ENCODE measurements at regions not wholly inside any gene's neighbourhood (a gene's known extent, or its start where the extent isn't known, plus 50 kb on each side); places are given as distances from the start of the nearest gene placed in this dataset.

DNA sequence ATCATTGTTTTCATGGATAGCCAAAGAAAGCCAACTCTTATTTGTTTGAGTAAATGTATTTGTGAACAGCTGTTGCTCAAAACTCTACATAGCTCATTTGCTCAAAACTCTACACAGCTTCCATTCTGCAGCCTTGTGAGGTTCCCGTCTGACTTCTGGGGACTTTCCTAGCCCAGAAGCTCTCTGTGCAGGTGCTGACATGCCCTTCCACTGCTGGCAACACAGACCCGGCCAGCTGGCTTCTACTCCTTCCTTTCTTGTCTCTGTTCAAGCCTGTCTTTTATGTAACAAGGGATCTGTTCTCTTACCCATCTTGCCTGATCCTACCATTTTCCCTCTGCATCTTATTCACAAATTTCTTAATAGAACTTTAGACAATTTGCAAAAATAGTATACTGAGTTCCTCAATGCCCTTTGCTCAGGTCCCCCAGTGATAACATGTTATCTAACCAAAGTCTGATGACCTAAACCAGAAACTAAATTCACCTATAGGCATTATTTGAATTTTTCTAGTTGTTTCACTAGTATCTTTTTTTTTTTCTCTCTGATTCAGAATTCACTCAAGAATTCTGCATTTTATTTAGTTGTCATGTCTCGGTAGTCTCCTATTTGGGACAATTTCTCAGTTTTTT, 556.5 kb upstream of the SEMA6A start (continued):
- peak in 1 of 2 experiments; percentile 32; a peak in 2 of 4 replicates for TF ChIP-seq IKZF2 (IDR thresholded peaks at IDR 0.05)
- 0 out of 2 replicates have a peak, but pooled peaks have one; percentile 22 for TF ChIP-seq YY1 (IDR thresholded peaks at IDR 0.05; ENCODE audit: low read depth, low read length)
- peak; percentile 41; the same call in 1 of the 2 replicates for TF ChIP-seq RUNX3 (IDR thresholded peaks at IDR 0.05; ENCODE audit: low read length)
- no peak for TF ChIP-seq NFYB (IDR thresholded peaks at IDR 0.05; ENCODE audit: insufficient read depth, low read depth, low read length)
- TF ChIP-seq NFIC (IDR thresholded peaks at IDR 0.05; ENCODE audit: low read depth, low read length): peak; percentile 63; the same call in 1 of the 2 replicates
- peak; percentile 18; the same call in 1 of the 2 replicates for TF ChIP-seq CREM (IDR thresholded peaks at IDR 0.05; ENCODE audit: low read depth)
- TF ChIP-seq ATF7 (IDR thresholded peaks at IDR 0.05; ENCODE audit: low read depth): peak; percentile 42; the same call in 1 of the 2 replicates
- TF ChIP-seq ASH2L (IDR thresholded peaks at IDR 0.05; ENCODE audit: borderline replicate concordance, low read depth): no peak
- no peak for TF ChIP-seq MYC (IDR thresholded peaks at IDR 0.05; ENCODE audit: insufficient read depth, insufficient read length, insufficient replicate concordance, low read length, severe bottlenecking)
- TF ChIP-seq, protein P1, sequence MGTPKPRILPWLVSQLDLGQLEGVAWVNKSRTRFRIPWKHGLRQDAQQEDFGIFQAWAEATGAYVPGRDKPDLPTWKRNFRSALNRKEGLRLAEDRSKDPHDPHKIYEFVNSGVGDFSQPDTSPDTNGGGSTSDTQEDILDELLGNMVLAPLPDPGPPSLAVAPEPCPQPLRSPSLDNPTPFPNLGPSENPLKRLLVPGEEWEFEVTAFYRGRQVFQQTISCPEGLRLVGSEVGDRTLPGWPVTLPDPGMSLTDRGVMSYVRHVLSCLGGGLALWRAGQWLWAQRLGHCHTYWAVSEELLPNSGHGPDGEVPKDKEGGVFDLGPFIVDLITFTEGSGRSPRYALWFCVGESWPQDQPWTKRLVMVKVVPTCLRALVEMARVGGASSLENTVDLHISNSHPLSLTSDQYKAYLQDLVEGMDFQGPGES (IDR thresholded peaks at IDR 0.05): no peak
- TF ChIP-seq DPF2 (IDR thresholded peaks at IDR 0.05): no peak
- TF ChIP-seq, protein P2, sequence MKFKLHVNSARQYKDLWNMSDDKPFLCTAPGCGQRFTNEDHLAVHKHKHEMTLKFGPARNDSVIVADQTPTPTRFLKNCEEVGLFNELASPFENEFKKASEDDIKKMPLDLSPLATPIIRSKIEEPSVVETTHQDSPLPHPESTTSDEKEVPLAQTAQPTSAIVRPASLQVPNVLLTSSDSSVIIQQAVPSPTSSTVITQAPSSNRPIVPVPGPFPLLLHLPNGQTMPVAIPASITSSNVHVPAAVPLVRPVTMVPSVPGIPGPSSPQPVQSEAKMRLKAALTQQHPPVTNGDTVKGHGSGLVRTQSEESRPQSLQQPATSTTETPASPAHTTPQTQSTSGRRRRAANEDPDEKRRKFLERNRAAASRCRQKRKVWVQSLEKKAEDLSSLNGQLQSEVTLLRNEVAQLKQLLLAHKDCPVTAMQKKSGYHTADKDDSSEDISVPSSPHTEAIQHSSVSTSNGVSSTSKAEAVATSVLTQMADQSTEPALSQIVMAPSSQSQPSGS (IDR thresholded peaks at IDR 0.05; ENCODE audit: low read length): peak; percentile 18; the same call in 1 of the 2 replicates
- TF ChIP-seq NR2F1 (conservative IDR thresholded peaks at IDR 0.05): no peak
- TF ChIP-seq, protein P3, sequence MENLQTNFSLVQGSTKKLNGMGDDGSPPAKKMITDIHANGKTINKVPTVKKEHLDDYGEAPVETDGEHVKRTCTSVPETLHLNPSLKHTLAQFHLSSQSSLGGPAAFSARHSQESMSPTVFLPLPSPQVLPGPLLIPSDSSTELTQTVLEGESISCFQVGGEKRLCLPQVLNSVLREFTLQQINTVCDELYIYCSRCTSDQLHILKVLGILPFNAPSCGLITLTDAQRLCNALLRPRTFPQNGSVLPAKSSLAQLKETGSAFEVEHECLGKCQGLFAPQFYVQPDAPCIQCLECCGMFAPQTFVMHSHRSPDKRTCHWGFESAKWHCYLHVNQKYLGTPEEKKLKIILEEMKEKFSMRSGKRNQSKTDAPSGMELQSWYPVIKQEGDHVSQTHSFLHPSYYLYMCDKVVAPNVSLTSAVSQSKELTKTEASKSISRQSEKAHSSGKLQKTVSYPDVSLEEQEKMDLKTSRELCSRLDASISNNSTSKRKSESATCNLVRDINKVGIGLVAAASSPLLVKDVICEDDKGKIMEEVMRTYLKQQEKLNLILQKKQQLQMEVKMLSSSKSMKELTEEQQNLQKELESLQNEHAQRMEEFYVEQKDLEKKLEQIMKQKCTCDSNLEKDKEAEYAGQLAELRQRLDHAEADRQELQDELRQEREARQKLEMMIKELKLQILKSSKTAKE (IDR thresholded peaks at IDR 0.05; ENCODE audit: low read depth, poor library complexity, severe bottlenecking): peak; percentile 58
- TF ChIP-seq NRF1 (conservative IDR thresholded peaks at IDR 0.05; ENCODE audit: low read depth, low read length): no peak
- TF ChIP-seq FOS (IDR thresholded peaks at IDR 0.05; ENCODE audit: borderline replicate concordance, extremely low read depth, insufficient read length): no peak
- peak; percentile 41; the same call in 1 of the 2 replicates for TF ChIP-seq TCF3 (IDR thresholded peaks at IDR 0.05; ENCODE audit: borderline replicate concordance, insufficient read depth, low read depth, low read length)
- no peak for TF ChIP-seq GABPA (IDR thresholded peaks at IDR 0.05; ENCODE audit: low read depth)
- peak; percentile 86 for TF ChIP-seq TCF12 (IDR thresholded peaks at IDR 0.05; ENCODE audit: low read depth, low read length)
- TF ChIP-seq, protein P4, sequence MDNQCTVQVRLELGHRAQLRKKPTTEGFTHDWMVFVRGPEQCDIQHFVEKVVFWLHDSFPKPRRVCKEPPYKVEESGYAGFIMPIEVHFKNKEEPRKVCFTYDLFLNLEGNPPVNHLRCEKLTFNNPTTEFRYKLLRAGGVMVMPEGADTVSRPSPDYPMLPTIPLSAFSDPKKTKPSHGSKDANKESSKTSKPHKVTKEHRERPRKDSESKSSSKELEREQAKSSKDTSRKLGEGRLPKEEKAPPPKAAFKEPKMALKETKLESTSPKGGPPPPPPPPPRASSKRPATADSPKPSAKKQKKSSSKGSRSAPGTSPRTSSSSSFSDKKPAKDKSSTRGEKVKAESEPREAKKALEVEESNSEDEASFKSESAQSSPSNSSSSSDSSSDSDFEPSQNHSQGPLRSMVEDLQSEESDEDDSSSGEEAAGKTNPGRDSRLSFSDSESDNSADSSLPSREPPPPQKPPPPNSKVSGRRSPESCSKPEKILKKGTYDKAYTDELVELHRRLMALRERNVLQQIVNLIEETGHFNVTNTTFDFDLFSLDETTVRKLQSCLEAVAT (IDR thresholded peaks at IDR 0.05): no peak
- no peak for TF ChIP-seq BMI1 (IDR thresholded peaks at IDR 0.05; ENCODE audit: borderline replicate concordance)
- TF ChIP-seq NR2C1 (IDR thresholded peaks at IDR 0.05): no peak
- TF ChIP-seq JUNB (IDR thresholded peaks at IDR 0.05): peak; percentile 22; the same call in 1 of the 2 replicates
- TF ChIP-seq, protein P5, sequence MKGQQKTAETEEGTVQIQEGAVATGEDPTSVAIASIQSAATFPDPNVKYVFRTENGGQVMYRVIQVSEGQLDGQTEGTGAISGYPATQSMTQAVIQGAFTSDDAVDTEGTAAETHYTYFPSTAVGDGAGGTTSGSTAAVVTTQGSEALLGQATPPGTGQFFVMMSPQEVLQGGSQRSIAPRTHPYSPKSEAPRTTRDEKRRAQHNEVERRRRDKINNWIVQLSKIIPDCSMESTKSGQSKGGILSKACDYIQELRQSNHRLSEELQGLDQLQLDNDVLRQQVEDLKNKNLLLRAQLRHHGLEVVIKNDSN (IDR thresholded peaks at IDR 0.05; ENCODE audit: borderline replicate concordance, extremely low read length, insufficient read depth, low read depth, low read length): no peak
- TF ChIP-seq HDAC2 (IDR thresholded peaks at IDR 0.05): no peak

Measured in GM12878 (cell line).